H1 (cell line): ENCODE measurements at regions not wholly inside any gene's neighbourhood (a gene's known extent, or its start where the extent isn't known, plus 50 kb on each side); places are given as distances from the start of the nearest gene placed in this dataset.
"Not testable (repeated sequence)": the region's sequence is repeated elsewhere in the genome, so short reads cannot be mapped to it uniquely, and the experiment has no call there.

Source experiments
- CTCF ChIA-PET: fragments of 300-600 bp; sonication (Branson Sonifier 250); formaldehyde crosslinking; loops from one replicate; lab custom pipeline; 2021; ENCODE audit not compliant: partially characterized antibody; lab: Charles Lee
- POLR2A ChIA-PET: fragments of 300-600 bp; sonication (Branson Sonifier 250); formaldehyde crosslinking; loops from one replicate; lab custom pipeline; 2021; ENCODE audit warnings: inconsistent platforms; ENCODE audit not compliant: partially characterized antibody; lab: Charles Lee
- DNase-seq, 2 experiments: peaks; one replicate each; pipeline versions ENCODE4 v3.0.0 to v3.0.0-alpha.2; 2010 to 2022; ENCODE audit warnings: low spot score in 2 of 2, low read depth in 1 of 2, mixed read lengths in 1 of 2
- FAIRE-seq: peaks from 2 replicates; lab custom pipeline; 2011; peaks lifted over from hg19 to GRCh38; lab: Jason Lieb, UNC
- H2AFZ ChIP-seq: 2 replicates; pipeline ENCODE4 v1.8.1; 2012; ENCODE audit warnings: low read length, inconsistent platforms
- H2AK5ac ChIP-seq: 2 replicates; pipeline ENCODE4 v1.6.1; 2013; ENCODE audit warnings: low read depth, low read length
- H2BK120ac ChIP-seq: replicated peaks from 2 replicates; pipeline ENCODE3; 2013; ENCODE audit warnings: low read depth, low read length, inconsistent platforms
- H2BK12ac ChIP-seq: 2 replicates; pipeline ENCODE4 v1.6.1; 2013; ENCODE audit warnings: low read depth, low read length
- H2BK15ac ChIP-seq: 2 replicates; pipeline ENCODE4 v1.6.1; 2013; ENCODE audit warnings: low read length
- H2BK20ac ChIP-seq: 2 replicates; pipeline ENCODE4 v1.6.1; 2013; ENCODE audit warnings: low read length
- H2BK5ac ChIP-seq: 2 replicates; pipeline ENCODE4 v1.6.1; 2013; ENCODE audit warnings: low read depth, low read length
- H3K14ac ChIP-seq: 2 replicates; pipeline ENCODE4 v1.6.1; 2013; ENCODE audit warnings: inconsistent platforms; ENCODE audit not compliant: insufficient read length
- H3K18ac ChIP-seq: 2 replicates; pipeline ENCODE4 v1.6.1; 2013; ENCODE audit warnings: low read length; ENCODE audit errors: extremely low read depth
- H3K23ac ChIP-seq: 2 replicates; pipeline ENCODE4 v1.6.1; 2013; ENCODE audit warnings: inconsistent platforms; ENCODE audit not compliant: insufficient read length
- H3K23me2 ChIP-seq: 2 replicates; pipeline ENCODE4 v1.6.1; 2013; ENCODE audit warnings: low read depth, low read length
- H3K27ac ChIP-seq: 2 replicates; pipeline ENCODE4 v1.6.1; 2011; ENCODE audit warnings: low read depth, low read length, inconsistent platforms
- H3K27me3 ChIP-seq, 4 experiments: replicated peaks in 1 of 4; 1 replicate in 1 of 4; 2 replicates in 3 of 4; pipeline versions ENCODE4 v1.6.1 to v1.8.1; 2011 to 2013; ENCODE audit warnings: low read length in 3 of 4, mild to moderate bottlenecking in 3 of 4, inconsistent platforms in 2 of 4, mixed read lengths in 2 of 4, moderate library complexity in 1 of 4; ENCODE audit not compliant: control insufficient read depth in 3 of 4, insufficient read depth in 3 of 4; ENCODE audit errors: extremely low read depth in 1 of 4
- H3K36me3 ChIP-seq, 4 experiments: 2 replicates each; pipeline versions ENCODE4 v1.6.1 to v1.8.1; 2011 to 2013; ENCODE audit warnings: mild to moderate bottlenecking in 4 of 4, low read length in 3 of 4, moderate library complexity in 2 of 4, control low read depth in 1 of 4, inconsistent platforms in 1 of 4; ENCODE audit not compliant: insufficient read depth in 4 of 4, control insufficient read depth in 2 of 4
- H3K4ac ChIP-seq: replicated peaks from 2 replicates; pipeline ENCODE3; 2013; ENCODE audit warnings: low read length, low read depth, mixed read lengths, inconsistent platforms; ENCODE audit not compliant: insufficient read length
- H3K4me1 ChIP-seq, 4 experiments: replicated peaks in 1 of 4; 1 replicate in 1 of 4; 2 replicates in 3 of 4; pipeline versions ENCODE4 v1.6.1 to v1.8.1; 2011 to 2013; ENCODE audit warnings: low read length in 3 of 4, inconsistent platforms in 2 of 4, mixed read lengths in 1 of 4; ENCODE audit not compliant: insufficient read depth in 4 of 4, control insufficient read depth in 3 of 4
- H3K4me2 ChIP-seq, 2 experiments: 2 replicates each; pipeline versions ENCODE4 v1.6.1 to v1.8.1; 2011 to 2013; ENCODE audit warnings: low read depth in 2 of 2, low read length in 2 of 2, control low read depth in 1 of 2, inconsistent platforms in 1 of 2, mild to moderate bottlenecking in 1 of 2; ENCODE audit not compliant: insufficient read depth in 1 of 2
- H3K4me3 ChIP-seq, 4 experiments: fragments of 200-600, 300-600 bp in 1 of 4; sonication (generic), shearing (Covaris generic), sonication (Bioruptor Twin) in 1 of 4; 2 replicates each; pipeline versions ENCODE4 v1.5.1 to v1.8.1; 2011 to 2016; ENCODE audit warnings: low read length in 4 of 4, low read depth in 3 of 4, control low read depth in 2 of 4, inconsistent platforms in 2 of 4, mild to moderate bottlenecking in 2 of 4, mixed read lengths in 1 of 4, moderate library complexity in 1 of 4; ENCODE audit not compliant: insufficient read depth in 2 of 4; ENCODE audit errors: extremely low read depth in 1 of 4
- H3K56ac ChIP-seq: replicated peaks from 2 replicates; pipeline ENCODE3; 2013; ENCODE audit warnings: low read depth, mild to moderate bottlenecking, mixed read lengths, low read length, inconsistent platforms; ENCODE audit not compliant: insufficient read length
- H3K79me1 ChIP-seq: 2 replicates; pipeline ENCODE4 v1.6.1; 2013; ENCODE audit warnings: low read depth, low read length, control low read depth
- H3K79me2 ChIP-seq, 2 experiments: 2 replicates each; pipeline versions ENCODE4 v1.6.1 to v1.8.1; 2012 to 2013; ENCODE audit warnings: low read length in 2 of 2, mild to moderate bottlenecking in 2 of 2, inconsistent platforms in 1 of 2; ENCODE audit not compliant: insufficient read depth in 2 of 2, control insufficient read depth in 1 of 2
- H3K9ac ChIP-seq, 4 experiments: replicated peaks in 1 of 4; 1 replicate in 1 of 4; 2 replicates in 3 of 4; pipeline versions ENCODE4 v1.6.1 to v1.8.1; 2011 to 2013; ENCODE audit warnings: low read depth in 3 of 4, low read length in 3 of 4, control low read depth in 2 of 4, mild to moderate bottlenecking in 2 of 4, moderate library complexity in 2 of 4, inconsistent platforms in 1 of 4; ENCODE audit errors: extremely low read depth in 1 of 4
- H3K9me3 ChIP-seq, 2 experiments: 2 replicates each; pipeline versions ENCODE4 v1.6.1 to v1.8.1; 2012 to 2013; ENCODE audit warnings: mild to moderate bottlenecking in 2 of 2, moderate library complexity in 2 of 2, control low read depth in 1 of 2, inconsistent platforms in 1 of 2, low read depth in 1 of 2, low read length in 1 of 2, mixed read lengths in 1 of 2; ENCODE audit not compliant: insufficient read depth in 2 of 2
- H4K20me1 ChIP-seq, 2 experiments: replicated peaks in 1 of 2; 2 replicates each; pipeline versions ENCODE3 to v1.8.1; 2011 to 2013; ENCODE audit warnings: inconsistent platforms in 2 of 2, low read length in 2 of 2, mild to moderate bottlenecking in 1 of 2; ENCODE audit not compliant: insufficient read depth in 2 of 2, control insufficient read depth in 1 of 2
- H4K5ac ChIP-seq: 2 replicates; pipeline ENCODE4 v1.6.1; 2013; ENCODE audit warnings: low read length, low read depth, mixed read lengths, inconsistent platforms; ENCODE audit not compliant: insufficient read length
- H4K8ac ChIP-seq: 2 replicates; pipeline ENCODE4 v1.8.0; 2013; ENCODE audit warnings: mild to moderate bottlenecking, moderate library complexity, low read length, inconsistent platforms; ENCODE audit not compliant: insufficient read depth; ENCODE audit errors: extremely low read depth
- H4K91ac ChIP-seq: replicated peaks from 2 replicates; pipeline ENCODE3; 2013; ENCODE audit warnings: low read length, mixed read lengths, inconsistent platforms; ENCODE audit not compliant: insufficient read length
- WGBS, 2 experiments: shearing (Covaris generic) in 1 of 2; methylation state at CpG; one replicate each; pipeline versions ENCODE4 v1.1.6 to v1.1.7; 2013 to 2015; ENCODE audit warnings: low lambda C conversion rate in 2 of 2, mixed read lengths in 2 of 2, inconsistent platforms in 1 of 2, low coverage in 1 of 2, missing lambda C conversion rate in 1 of 2; ENCODE audit not compliant: insufficient replicate concordance in 2 of 2, insufficient coverage in 1 of 2, insufficient read length in 1 of 2; ENCODE audit errors: extremely low coverage in 1 of 2, missing lambda C conversion rate in 1 of 2; 5-methylcytosine and 5-hydroxymethylcytosine counted together

DNA sequence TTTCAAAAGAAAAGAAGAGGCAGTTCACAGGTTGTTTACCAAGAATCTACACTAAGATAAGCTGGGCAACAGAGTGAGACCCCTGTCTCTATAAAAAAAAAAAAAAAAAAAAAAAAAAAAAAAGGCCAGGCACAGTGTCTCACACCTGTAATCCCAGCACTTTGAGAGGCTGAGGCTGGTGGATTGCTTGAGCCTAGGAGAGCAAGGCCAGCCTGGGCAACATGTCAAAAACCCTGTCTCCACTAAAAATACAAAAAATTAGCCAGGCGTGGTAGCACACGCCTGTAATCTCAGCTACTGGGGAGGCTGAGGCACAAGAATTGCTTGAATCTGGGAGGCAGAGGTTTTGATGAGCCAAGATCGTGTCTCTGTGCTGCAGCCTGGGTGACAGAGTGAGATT lies 147.6 kb downstream of the NECTIN1 start:
- ChIA-PET CTCF (interaction anchor here (0.6 to 8.2 kb wide), 9 partner anchors 8 to 1142 kb away, joined by 3 to 59 read pairs (median 4); no protein-coding TSS in a partner anchor), POLR2A (interaction anchor here (0.6 to 0.8 kb wide), 2 partner anchors 8 to 22 kb away, joined by 3 to 5 read pairs; no protein-coding TSS in a partner anchor)
- H3K27ac ChIP-seq, H4K91ac ChIP-seq, H2BK12ac ChIP-seq, H2AK5ac ChIP-seq, H3K9ac ChIP-seq, FAIRE-seq, H3K4ac ChIP-seq, H4K5ac ChIP-seq, H2BK20ac ChIP-seq, H4K20me1 ChIP-seq, H4K8ac ChIP-seq, H3K14ac ChIP-seq, H3K79me1 ChIP-seq, H2AFZ ChIP-seq, H3K23me2 ChIP-seq, H3K23ac ChIP-seq, H2BK120ac ChIP-seq, H2BK15ac ChIP-seq, H3K4me3 ChIP-seq, H3K36me3 ChIP-seq, H3K4me2 ChIP-seq, H3K56ac ChIP-seq, H2BK5ac ChIP-seq, DNase-seq, H3K18ac ChIP-seq, H3K79me2 ChIP-seq: not testable (repeated sequence)
- WGBS, 2 experiments: 89% methylated on average over 3 of the region's 3 CpGs; no CpG with 5 or more reads in 1 of the 2 experiments
- H3K4me1 ChIP-seq: peaks cover 0 to 13% (median 7%) of the 10 kb centered on the region in 4 experiments; a peak in 6 of 7 replicates
- peaks cover 0 to 18% (median 7%) of the 10 kb centered on the region in 4 experiments; a peak in 5 of 7 replicates for H3K27me3 ChIP-seq
- peaks cover 0 to 14% of the 10 kb centered on the region in 2 experiments; a peak in 2 of 4 replicates for H3K9me3 ChIP-seq
